PC-9 (cell line): ENCODE measurements at regions not wholly inside any gene's neighbourhood (a gene's known extent, or its start where the extent isn't known, plus 50 kb on each side); places are given as distances from the start of the nearest gene placed in this dataset.

ENCODE experiments used
- BruUV-seq: library from RNA; stranded (reverse); fragments of 400-500 nt; replicated peaks from 2 replicates; lab custom pipeline; 2021; lab: Mats Ljungman, UMichigan
- CTCF ChIA-PET: fragments of 300-600 bp; sonication (Branson Sonifier 250); formaldehyde crosslinking; loops from one replicate; lab custom pipeline; 2022; ENCODE audit warnings: antibody characterized with exemption; lab: Charles Lee
- POLR2A ChIA-PET: fragments of 300-600 bp; sonication (Branson Sonifier 250); formaldehyde crosslinking; loops from one replicate; lab custom pipeline; 2022; ENCODE audit warnings: antibody characterized with exemption; ENCODE audit not compliant: unreplicated experiment; lab: Charles Lee
- DNase-seq, 2 experiments: peaks; one replicate each; pipeline versions ENCODE4 v3.0.0 to v3.0.0-alpha.2; 2015 to 2022; ENCODE audit warnings: mixed read lengths in 1 of 2
- H2AFZ ChIP-seq: fragments of 200-600 bp; sonication (generic); 2 replicates; pipeline ENCODE4 v1.8.1; 2017; ENCODE audit warnings: antibody characterized with exemption
- H3F3A ChIP-seq: fragments of 200-600 bp; sonication (generic); 2 replicates; pipeline ENCODE4 v1.8.1; 2017; ENCODE audit warnings: antibody characterized with exemption, mild to moderate bottlenecking, low read depth; ENCODE audit not compliant: insufficient read depth
- H3K27ac ChIP-seq: fragments of 200-600 bp; sonication (generic); 2 replicates; pipeline ENCODE4 v1.6.1; 2016; ENCODE audit warnings: mixed run types
- H3K27me3 ChIP-seq: fragments of 200-600 bp; sonication (generic); 2 replicates; pipeline ENCODE4 v1.6.1; 2016; ENCODE audit warnings: low read depth, mixed run types; ENCODE audit not compliant: insufficient read depth
- H3K36me3 ChIP-seq: fragments of 200-600 bp; sonication (generic); 2 replicates; pipeline ENCODE4 v1.6.1; 2016; ENCODE audit warnings: low read depth, mixed run types
- H3K4me1 ChIP-seq: fragments of 200-600 bp; sonication (generic); replicated peaks from 2 replicates; pipeline ENCODE4 v1.6.1; 2016; ENCODE audit warnings: mixed run types; ENCODE audit not compliant: insufficient read depth
- H3K4me2 ChIP-seq: fragments of 200-600 bp; sonication (generic); 2 replicates; pipeline ENCODE4 v1.6.1; 2017; ENCODE audit warnings: mixed run types
- H3K4me3 ChIP-seq: fragments of 200-600 bp; sonication (generic); 2 replicates; pipeline ENCODE4 v1.6.1; 2016; ENCODE audit warnings: mixed run types
- H3K79me2 ChIP-seq: fragments of 200-600 bp; sonication (generic); 2 replicates; pipeline ENCODE4 v1.6.1; 2017; ENCODE audit warnings: low read depth, mixed run types
- H3K9me2 ChIP-seq: fragments of 200-600 bp; sonication (generic); 2 replicates; pipeline ENCODE4 v1.8.1; 2017; ENCODE audit warnings: mild to moderate bottlenecking; ENCODE audit not compliant: insufficient read depth
- H3K9me3 ChIP-seq: fragments of 200-600 bp; sonication (generic); 2 replicates; pipeline ENCODE4 v1.8.1; 2016; ENCODE audit warnings: low read depth; ENCODE audit not compliant: insufficient read depth
- H4K20me1 ChIP-seq: fragments of 200-600 bp; sonication (generic); 2 replicates; pipeline ENCODE4 v1.8.1; 2017; ENCODE audit not compliant: insufficient read depth
- EZH2 ChIP-seq: fragments of 200-600 bp; sonication (generic); IDR thresholded peaks from 2 replicates; pipeline ENCODE4 v1.8.0; 2017; ENCODE audit warnings: antibody characterized with exemption, low read depth
- intact Hi-C: fragments of 100-400 bp; cut with micrococcal nuclease; formaldehyde crosslinking; loops from one replicate; pipeline ENCODE4 v1.10.0; 2022; ENCODE audit not compliant: unreplicated experiment
- TF ChIP-seq, protein P1 (sequence below): fragments of 200-600 bp; sonication (generic); conservative IDR thresholded peaks from 2 replicates; pipeline ENCODE4 v1.6.1; 2017; ENCODE audit warnings: mixed run types, antibody characterized with exemption, mild to moderate bottlenecking, moderate library complexity

DNA sequence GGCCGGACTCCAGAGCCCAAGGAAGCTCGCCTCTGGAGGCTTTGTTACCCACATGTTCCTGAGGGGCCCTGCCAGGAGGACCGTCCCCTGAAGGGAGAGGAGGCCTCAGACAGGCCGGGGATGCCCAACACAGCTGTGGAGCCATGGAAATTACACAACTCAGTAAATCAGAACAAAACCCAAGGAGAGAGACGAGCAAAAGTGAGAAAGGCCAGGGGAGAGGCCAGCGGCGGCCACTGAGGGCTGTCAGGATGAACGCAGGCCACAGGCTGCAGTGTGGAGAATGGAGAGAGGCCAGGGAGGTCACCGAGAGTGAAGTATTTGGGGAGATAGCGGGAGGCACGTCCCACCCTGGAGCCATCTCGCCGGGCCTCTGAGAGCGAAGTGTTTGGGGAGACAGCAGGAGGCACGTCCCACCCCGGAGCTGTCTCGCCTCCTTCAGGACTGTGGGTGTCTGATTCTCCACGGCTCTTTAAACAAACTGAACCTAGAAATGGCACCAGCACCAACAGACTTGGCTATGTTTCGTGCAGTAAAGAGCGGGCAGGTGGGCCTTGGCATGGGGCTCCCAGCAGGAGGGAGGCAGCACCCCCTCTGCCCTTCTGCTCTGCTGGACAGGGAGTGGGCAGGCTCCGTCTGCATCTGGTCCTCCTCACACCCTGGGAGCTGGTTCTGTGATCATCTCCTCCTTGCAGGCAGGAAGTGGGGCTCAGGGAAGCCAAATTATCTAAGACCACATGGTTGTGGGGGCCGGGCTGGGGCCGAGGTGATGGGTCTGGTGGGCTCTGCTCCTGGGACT lies 91.0 kb downstream of the YTHDF1 start:
- intact Hi-C loops, result no loop called here
- Histone ChIP-seq H3K4me1 (no peaks in the 10 kb centered on the region), H3K36me3 (no peaks in the 10 kb centered on the region), H2AFZ (no peak overlapping the region), H4K20me1 (0 out of 2 replicates have a peak, but pooled peaks cover 4% of the 10 kb centered on the region), H3K9me3 (no peaks in the 10 kb centered on the region), H3K79me2 (no peaks in the 10 kb centered on the region), H3K4me3 (no peak overlapping the region), H3K27ac (no peak overlapping the region), H3K9me2 (no peaks in the 10 kb centered on the region), H3K4me2 (no peak overlapping the region), H3K27me3 (peaks cover 100% of the 10 kb centered on the region), H3F3A (no peaks in the 10 kb centered on the region)
- TF ChIP-seq, protein P1, sequence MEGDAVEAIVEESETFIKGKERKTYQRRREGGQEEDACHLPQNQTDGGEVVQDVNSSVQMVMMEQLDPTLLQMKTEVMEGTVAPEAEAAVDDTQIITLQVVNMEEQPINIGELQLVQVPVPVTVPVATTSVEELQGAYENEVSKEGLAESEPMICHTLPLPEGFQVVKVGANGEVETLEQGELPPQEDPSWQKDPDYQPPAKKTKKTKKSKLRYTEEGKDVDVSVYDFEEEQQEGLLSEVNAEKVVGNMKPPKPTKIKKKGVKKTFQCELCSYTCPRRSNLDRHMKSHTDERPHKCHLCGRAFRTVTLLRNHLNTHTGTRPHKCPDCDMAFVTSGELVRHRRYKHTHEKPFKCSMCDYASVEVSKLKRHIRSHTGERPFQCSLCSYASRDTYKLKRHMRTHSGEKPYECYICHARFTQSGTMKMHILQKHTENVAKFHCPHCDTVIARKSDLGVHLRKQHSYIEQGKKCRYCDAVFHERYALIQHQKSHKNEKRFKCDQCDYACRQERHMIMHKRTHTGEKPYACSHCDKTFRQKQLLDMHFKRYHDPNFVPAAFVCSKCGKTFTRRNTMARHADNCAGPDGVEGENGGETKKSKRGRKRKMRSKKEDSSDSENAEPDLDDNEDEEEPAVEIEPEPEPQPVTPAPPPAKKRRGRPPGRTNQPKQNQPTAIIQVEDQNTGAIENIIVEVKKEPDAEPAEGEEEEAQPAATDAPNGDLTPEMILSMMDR, result no peak
- TF ChIP-seq EZH2, result no peak
- ChIA-PET POLR2A (no interaction called here), CTCF (no interaction called here)
- BruUV-seq, result no TSS peak
- no peak for DNase-seq

DNA sequence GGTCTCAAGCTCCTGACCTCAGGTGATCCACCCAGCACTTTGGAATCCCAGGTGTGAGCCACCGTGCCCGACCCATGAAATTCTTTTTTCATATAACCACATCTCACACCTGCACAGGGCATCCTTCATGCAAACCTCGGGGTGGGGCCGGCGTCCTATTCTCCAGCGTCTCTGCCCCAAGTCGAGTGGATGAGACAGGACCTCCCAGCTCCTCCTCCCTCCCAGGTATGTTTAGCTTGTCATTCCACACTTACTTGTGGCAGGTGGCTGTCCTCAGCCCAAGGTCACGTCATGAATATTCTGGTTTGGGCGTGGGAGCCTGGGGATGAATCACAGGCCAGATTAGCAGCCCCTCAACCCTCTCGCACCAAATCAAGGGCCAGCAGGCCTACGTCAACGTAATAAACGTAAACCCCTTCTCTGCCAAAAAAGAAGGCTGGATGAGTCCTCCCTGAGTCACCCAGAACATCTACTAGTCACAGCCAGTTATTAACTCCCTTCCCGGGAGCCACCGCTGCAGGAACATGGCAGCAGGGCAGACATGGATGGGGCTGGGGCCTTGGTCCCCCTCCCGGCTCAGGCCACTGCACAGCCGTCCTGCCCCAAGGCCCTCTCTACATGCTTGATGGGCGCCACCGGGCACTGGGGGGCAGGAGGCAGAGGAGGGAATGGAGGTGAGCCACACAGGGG lies 91.7 kb downstream of the YTHDF1 start:
- Histone ChIP-seq H3K4me1 (no peaks in the 10 kb centered on the region), H3K4me3 (no peak overlapping the region), H3K79me2 (no peaks in the 10 kb centered on the region), H3K9me2 (no peaks in the 10 kb centered on the region), H3F3A (no peaks in the 10 kb centered on the region), H4K20me1 (0 out of 2 replicates have a peak, but pooled peaks cover 4% of the 10 kb centered on the region), H3K9me3 (no peaks in the 10 kb centered on the region), H3K36me3 (no peaks in the 10 kb centered on the region), H3K4me2 (no peak overlapping the region), H3K27me3 (peaks cover 100% of the 10 kb centered on the region), H2AFZ (no peak overlapping the region), H3K27ac (no peak overlapping the region)
- ChIA-PET POLR2A (no interaction called here), CTCF (no interaction called here)
- intact Hi-C loops, result no loop called here
- BruUV-seq, result no TSS peak
- no peak for DNase-seq
- no peak for TF ChIP-seq EZH2
- TF ChIP-seq, protein P1, result no peak

DNA sequence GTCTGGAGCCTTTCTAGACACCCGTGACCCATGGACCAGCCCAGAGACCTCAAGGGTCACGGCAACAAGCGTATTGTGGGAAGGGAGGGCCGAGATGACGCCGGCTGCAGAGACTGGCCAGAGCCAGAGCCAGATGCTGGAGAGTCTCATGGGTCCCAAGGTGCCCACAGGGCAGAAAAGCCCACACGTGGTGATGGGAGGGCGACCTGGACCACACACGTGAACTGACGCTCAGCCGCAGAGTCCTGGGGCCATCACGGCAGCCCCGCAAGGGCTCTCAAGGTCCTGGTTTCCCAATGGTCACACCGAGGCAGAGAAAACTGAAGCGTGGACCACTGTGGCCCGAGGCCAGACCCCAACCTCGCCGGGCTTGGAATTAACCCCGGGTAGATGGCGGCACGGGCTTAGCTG lies 92.6 kb downstream of the YTHDF1 start:
- no peaks in the 10 kb centered on the region for H3K9me2 ChIP-seq
- intact Hi-C loops, result no loop called here
- H3K4me2 ChIP-seq, result no peak overlapping the region
- H2AFZ ChIP-seq, result no peak overlapping the region
- no peaks in the 10 kb centered on the region for H3K4me1 ChIP-seq
- no peaks in the 10 kb centered on the region for H3K36me3 ChIP-seq
- no peak for DNase-seq
- TF ChIP-seq, protein P1, result no peak
- TF ChIP-seq EZH2, result no peak
- H3K9me3 ChIP-seq, result no peaks in the 10 kb centered on the region
- ChIA-PET POLR2A (no interaction called here), CTCF (no interaction called here)
- no peaks in the 10 kb centered on the region for H3F3A ChIP-seq
- no peak overlapping the region for H3K27ac ChIP-seq
- no TSS peak for BruUV-seq
- no peaks in the 10 kb centered on the region for H3K79me2 ChIP-seq
- no peak overlapping the region for H3K4me3 ChIP-seq
- H3K27me3 ChIP-seq, result peaks cover 100% of the 10 kb centered on the region
- 0 out of 2 replicates have a peak, but pooled peaks cover 4% of the 10 kb centered on the region for H4K20me1 ChIP-seq
